ENCODE measurements at regions not wholly inside any gene's neighbourhood (a gene's known extent, or its start where the extent isn't known, plus 50 kb on each side); places are given as distances from the start of the nearest gene placed in this dataset.
"Not testable (repeated sequence)": the region's sequence is repeated elsewhere in the genome, so short reads cannot be mapped to it uniquely, and the experiment has no call there.

DNA sequence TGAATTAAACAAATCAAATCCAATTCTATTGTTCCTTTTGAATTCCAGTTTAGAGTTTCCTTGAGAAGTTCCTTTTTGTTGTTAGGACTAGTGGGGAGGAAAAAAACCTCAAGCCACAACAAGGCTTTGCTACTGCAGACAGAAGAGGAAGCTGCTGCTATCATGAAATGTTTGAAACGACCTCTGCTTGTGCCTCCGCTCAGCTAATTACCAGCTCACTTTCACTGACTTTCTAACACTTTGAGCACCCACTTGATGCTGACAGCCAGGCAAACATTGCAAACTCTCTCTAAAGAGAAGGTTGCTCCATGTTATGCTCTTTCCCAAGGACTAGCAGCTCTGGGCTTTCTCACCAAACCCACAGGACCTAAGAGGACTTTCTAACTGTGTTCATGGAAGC lies 203.9 kb upstream of the PROX1 start:
- H3K9me3 Mint-ChIP-seq: peaks cover 3 to 5% of the 10 kb centered on the region in 2 donors
- H3K4me3 Mint-ChIP-seq: no peak overlapping the region
- H3K36me3 Mint-ChIP-seq: no peaks in the 10 kb centered on the region
- no peak for DNase-seq
- no peaks in the 10 kb centered on the region for H3K27me3 Mint-ChIP-seq
- H3K4me1 Mint-ChIP-seq: no peaks in the 10 kb centered on the region
- no peak for ATAC-seq (replicated peaks)
- H3K27ac Mint-ChIP-seq: no peak overlapping the region

DNA sequence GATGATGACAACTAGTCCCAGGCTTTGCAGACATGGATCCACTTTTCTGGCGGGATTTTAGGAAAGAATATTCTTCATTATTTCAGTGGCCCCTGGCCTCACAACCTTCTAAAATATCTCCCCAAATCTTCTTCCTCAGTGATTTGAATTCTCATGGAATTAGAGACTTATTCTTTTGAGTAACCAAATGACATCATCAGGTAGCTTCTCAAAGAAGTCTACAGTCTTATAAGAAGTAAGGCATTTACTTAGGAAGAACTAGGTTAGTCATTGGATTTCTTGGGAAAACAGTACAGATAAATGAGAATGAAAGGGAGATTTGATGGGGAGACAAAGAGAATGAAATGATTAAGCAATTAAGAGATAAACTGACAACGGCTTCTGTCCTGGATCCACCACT lies 201.1 kb upstream of the PROX1 start:
- Mint-ChIP-seq H3K27me3 (no peaks in the 10 kb centered on the region), H3K4me1 (no peaks in the 10 kb centered on the region), H3K9me3 (peaks cover 3 to 8% of the 10 kb centered on the region in 2 donors), H3K36me3 (no peaks in the 10 kb centered on the region), H3K27ac (no peak overlapping the region), H3K4me3 (no peak overlapping the region)
- no peak for ATAC-seq (replicated peaks)
- no peak for DNase-seq

DNA sequence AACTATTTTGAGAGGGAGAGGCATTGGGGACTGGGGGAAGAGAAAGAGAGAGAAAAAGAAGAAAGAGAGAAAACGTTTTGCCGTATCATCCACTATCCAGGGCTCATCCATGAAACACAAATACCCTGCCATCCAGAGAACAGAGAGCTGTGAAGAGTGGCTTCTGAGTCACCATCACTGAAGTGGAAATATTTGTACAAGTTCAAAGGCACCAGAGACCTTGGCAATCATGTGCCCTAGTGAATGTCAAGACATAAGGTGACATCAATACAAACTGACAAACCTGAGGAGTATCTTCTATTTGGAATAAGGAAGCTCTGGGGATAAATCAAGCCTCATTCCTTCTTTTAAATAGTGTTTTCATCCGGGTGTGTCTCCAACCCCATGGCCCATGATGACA lies 197.2 kb upstream of the PROX1 start:
- H3K27ac Mint-ChIP-seq: no peak overlapping the region
- ATAC-seq (replicated peaks): no peak
- no peaks in the 10 kb centered on the region for H3K4me1 Mint-ChIP-seq
- H3K9me3 Mint-ChIP-seq: peaks cover 0 to 8% of the 10 kb centered on the region in 2 donors
- DNase-seq: no peak
- no peaks in the 10 kb centered on the region for H3K36me3 Mint-ChIP-seq
- no peak overlapping the region for H3K4me3 Mint-ChIP-seq
- H3K27me3 Mint-ChIP-seq: no peaks in the 10 kb centered on the region

DNA sequence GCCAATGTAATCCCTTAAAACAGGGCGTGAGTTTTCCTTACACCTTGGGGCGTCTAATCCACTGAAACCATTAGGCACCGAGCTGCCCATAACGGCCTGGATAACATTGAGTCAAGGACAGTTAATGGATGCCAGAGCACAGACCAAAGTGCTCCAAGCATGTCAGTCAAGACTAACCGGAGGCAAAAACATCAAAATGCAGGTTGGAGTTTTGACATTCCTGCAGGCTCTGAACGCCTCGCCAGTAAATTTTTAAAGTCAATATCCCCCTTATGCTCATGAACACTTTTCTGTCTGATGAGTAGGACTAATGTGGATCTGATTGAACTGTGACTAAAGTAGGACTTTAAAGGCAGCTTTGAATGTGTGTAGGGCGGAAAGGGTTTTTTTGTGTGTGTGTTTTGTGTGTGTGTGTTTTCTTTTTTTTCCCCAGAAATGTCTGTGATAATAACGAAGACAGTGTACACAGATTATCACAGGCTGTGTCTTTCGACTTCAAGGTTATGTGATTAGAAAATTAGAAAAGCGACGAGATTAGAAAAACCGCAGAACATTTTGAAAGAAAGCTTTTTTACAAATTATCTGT lies 194.2 kb upstream of the PROX1 start:
- Mint-ChIP-seq H3K4me1 (no peaks in the 10 kb centered on the region), H3K27ac (no peak overlapping the region), H3K9me3 (peaks cover 0 to 3% of the 10 kb centered on the region in 2 donors), H3K4me3 (no peak overlapping the region), H3K27me3 (no peaks in the 10 kb centered on the region), H3K36me3 (no peaks in the 10 kb centered on the region)
- ATAC-seq (replicated peaks) (no peak), DNase-seq (no peak)

DNA sequence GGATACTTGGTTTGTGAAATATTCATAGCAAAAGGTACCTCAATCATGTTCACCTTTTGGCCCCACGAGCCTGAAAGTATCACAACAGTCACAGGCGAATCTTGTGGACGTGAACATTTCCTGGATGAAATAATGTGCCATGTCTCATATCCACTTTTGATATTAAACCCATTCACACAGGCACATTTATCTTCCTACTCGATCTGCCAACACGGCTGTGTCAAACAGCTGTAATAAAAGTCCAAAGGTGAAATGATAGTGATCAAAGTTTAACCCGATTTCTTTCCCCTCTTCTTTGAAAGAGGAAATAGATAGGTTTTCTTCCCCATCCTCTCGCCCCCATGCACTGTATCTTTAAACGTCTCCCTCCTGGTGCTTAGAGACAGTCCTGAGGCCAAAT lies 191.2 kb upstream of the PROX1 start:
- Mint-ChIP-seq H3K4me3 (no peak overlapping the region), H3K4me1 (no peaks in the 10 kb centered on the region), H3K9me3 (peaks cover 4 to 5% of the 10 kb centered on the region in 2 donors), H3K27ac (no peak overlapping the region), H3K27me3 (no peaks in the 10 kb centered on the region), H3K36me3 (no peaks in the 10 kb centered on the region)
- ATAC-seq (replicated peaks) (no peak), DNase-seq (no peak)

DNA sequence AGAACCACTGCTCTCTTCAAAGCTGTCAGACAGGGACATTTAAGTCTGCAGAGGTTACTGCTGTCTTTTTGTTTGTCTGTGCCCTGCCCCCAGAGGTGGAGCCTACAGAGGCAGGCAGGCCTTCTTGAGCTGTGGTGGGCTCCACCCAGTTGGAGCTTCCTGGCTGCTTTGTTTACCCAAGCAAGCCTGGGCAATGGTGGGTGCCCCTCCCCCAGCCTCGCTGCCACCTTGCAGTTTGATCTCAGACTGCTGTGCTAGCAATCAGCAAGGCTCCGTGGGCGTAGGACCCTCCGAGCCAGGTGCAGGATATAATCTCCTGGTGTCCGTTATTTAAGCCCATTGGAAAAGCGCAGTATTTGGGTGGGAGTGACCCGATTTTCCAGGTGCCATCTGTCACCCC lies 179.5 kb upstream of the PROX1 start:
- H3K4me1 Mint-ChIP-seq; DNase-seq; H3K27me3 Mint-ChIP-seq; H3K36me3 Mint-ChIP-seq; H3K4me3 Mint-ChIP-seq; H3K27ac Mint-ChIP-seq; ATAC-seq (replicated peaks): not testable (repeated sequence)
- peaks cover 5 to 10% of the 10 kb centered on the region in 2 donors for H3K9me3 Mint-ChIP-seq

DNA sequence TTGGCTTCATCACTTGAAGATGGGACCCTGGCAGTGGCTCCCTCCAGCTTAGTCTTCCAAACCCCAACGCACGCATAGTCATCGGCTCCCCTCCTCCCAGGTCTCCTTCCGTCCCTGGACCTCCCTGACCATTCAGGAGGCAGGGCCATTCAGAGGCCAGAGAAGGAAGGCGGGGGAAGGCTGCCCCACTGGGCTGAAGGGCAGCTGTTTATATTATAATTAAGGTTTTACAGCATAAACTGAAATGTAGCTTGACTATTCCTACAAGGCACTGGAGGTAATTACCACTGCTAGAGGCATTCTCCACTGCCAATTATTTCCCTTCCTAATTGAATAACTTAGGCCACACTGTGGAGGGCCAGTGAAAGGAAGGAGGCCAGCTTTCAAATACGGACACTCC lies 170.6 kb upstream of the PROX1 start:
- Mint-ChIP-seq H3K27ac (no peak overlapping the region), H3K9me3 (peaks cover 0 to 2% of the 10 kb centered on the region in 2 donors), H3K4me1 (no peaks in the 10 kb centered on the region), H3K36me3 (no peaks in the 10 kb centered on the region), H3K4me3 (no peak overlapping the region), H3K27me3 (no peaks in the 10 kb centered on the region)
- ATAC-seq (replicated peaks): no peak
- DNase-seq: no peak

DNA sequence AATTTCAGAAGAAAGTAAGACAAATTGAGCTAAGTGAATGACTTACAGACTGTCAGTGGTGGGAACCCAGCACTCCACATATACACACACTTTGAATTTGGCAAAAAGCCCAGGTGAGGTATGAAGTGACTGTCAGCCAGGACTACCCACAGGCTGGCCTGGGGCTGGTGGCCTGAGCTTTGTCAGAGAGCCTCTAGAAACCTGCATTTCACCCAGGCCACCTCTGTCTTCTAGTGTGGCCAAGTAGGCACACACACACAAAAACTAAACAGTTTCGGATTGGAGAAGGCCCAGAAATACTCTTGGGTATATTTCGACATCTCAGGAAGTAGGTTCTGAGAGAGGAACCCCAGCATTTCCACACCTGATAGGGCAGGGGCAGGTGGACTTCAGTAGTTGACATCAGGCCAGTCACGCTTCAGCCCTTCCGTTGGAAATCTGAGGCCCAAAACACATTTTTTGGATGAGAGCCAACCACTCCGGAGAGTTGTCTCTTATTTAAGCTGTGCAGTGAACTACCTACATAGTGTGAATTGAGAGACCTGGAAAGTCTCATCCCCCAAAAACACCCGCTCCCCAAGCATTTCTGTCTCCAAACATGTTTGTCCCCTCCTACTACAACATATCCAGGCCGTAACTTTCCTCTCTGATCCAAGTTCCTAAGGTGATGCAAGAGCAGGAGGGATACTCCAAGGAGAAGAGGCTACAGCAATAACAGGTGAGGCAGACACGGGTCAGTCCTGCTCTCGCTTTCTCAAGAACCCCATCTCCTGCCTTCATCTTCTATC lies 167.2 kb upstream of the PROX1 start:
- no peak for ATAC-seq (replicated peaks)
- H3K4me1 Mint-ChIP-seq: no peaks in the 10 kb centered on the region
- peaks cover 0 to 2% of the 10 kb centered on the region in 2 donors for H3K9me3 Mint-ChIP-seq
- H3K27ac Mint-ChIP-seq: no peak overlapping the region
- H3K36me3 Mint-ChIP-seq: no peaks in the 10 kb centered on the region
- DNase-seq: no peak
- no peaks in the 10 kb centered on the region for H3K27me3 Mint-ChIP-seq
- no peak overlapping the region for H3K4me3 Mint-ChIP-seq

DNA sequence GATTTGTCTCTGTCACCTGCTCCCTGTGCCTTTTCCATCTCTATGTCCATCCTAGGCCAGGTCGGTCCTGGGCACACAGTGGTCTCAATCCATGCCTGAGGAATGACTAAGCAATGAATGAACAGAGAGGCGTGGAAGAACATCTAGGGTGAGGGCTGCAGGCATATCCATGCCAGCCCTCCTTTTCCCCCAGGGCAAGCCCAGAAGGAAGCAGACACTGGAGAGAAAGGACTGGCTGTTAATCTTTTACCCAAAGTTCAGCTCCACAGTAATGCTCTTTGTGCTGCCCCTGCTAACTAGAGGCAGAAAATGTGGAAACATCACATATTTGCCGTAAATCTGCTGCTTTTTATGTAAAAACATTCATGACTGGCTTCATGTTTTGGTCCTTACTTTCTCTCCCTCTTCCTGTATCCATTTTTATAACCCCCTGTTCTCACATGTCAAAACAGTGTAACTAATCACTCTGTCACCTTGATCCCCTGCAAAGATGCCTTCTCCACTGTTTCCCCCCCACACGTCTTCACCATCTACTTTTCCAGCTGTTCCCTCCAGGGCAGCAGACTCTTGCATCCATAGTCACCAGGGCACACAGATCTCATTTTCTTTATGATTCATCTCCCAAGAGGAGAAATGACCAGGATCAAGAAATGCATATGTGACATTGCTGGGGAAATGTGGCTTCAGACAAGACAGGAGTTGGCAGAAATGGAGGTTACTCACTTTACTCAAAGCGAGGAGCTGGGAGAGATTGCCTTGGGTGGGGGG lies 166.4 kb upstream of the PROX1 start:
- DNase-seq (no peak), ATAC-seq (replicated peaks) (no peak)
- Mint-ChIP-seq H3K4me1 (no peaks in the 10 kb centered on the region), H3K36me3 (no peaks in the 10 kb centered on the region), H3K9me3 (peaks cover 0 to 2% of the 10 kb centered on the region in 2 donors), H3K27ac (no peak overlapping the region), H3K27me3 (no peaks in the 10 kb centered on the region), H3K4me3 (no peak overlapping the region)

DNA sequence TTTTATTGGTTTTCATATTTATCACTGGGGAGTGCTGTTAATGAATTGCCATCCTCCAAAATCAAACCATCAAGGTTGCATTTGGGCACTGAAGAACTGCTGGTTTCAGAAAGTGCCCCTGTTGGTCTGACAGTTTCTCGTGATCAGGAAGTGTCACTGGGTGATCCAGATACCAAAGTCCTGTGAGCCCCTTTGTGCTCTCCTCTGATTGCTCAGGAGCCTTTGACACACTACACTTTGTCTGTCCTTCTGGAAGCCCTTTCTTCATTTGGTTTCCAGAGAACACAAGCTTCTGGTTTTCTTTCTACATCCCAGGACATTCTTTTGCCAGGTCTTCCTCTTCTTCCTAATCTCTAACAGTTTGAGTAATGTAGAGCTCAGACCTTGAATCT lies 165.8 kb upstream of the PROX1 start:
- H3K27me3 Mint-ChIP-seq: no peaks in the 10 kb centered on the region
- H3K36me3 Mint-ChIP-seq: no peaks in the 10 kb centered on the region
- DNase-seq (no peak), ATAC-seq (replicated peaks) (no peak)
- no peaks in the 10 kb centered on the region for H3K9me3 Mint-ChIP-seq
- H3K27ac Mint-ChIP-seq: no peak overlapping the region
- H3K4me3 Mint-ChIP-seq: no peak overlapping the region
- H3K4me1 Mint-ChIP-seq: no peaks in the 10 kb centered on the region

DNA sequence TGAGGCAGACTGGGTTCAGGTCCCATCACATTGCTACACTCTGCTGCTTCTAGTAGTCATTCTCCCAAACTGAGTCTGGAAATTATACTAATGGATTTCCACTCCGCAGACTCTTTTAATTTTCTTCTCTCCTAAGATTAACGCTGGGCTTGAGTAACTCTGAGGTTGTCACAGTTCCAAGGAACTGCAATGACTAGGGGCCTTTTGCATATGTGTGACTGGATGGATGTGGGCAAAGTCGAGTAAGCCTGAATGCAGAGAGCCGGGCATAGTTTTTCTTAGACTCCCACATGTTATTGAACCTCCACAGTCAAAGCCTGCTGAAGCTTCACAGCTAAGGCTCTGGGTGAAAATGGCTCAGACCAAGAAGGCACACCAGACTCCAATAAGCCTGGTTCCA lies 160.9 kb upstream of the PROX1 start:
- H3K27me3 Mint-ChIP-seq: no peaks in the 10 kb centered on the region
- no peak overlapping the region for H3K4me3 Mint-ChIP-seq
- DNase-seq (no peak), ATAC-seq (replicated peaks) (no peak)
- H3K4me1 Mint-ChIP-seq: no peaks in the 10 kb centered on the region
- H3K27ac Mint-ChIP-seq: no peak overlapping the region
- H3K36me3 Mint-ChIP-seq: no peaks in the 10 kb centered on the region
- peaks cover 3 to 4% of the 10 kb centered on the region in 2 donors for H3K9me3 Mint-ChIP-seq

DNA sequence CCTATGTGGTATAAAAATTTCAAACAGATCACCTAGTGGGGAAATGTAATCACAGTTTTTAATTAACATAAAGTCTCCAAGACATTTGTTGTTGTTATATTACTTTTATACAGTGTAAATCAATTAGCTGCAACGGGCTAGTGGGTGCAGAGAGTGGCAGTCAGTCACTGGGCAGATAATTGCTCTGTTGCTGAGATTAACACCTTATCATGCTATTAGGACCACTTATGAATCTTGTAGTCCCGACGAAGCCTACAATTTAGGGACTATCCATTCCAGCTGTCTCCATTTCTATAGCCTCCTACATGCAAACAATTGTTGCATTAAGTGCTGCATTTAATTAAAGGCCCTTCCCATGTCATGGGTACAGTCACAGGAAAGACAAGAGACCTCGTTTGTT lies 158.9 kb upstream of the PROX1 start:
- H3K9me3 Mint-ChIP-seq: peaks cover 5 to 11% of the 10 kb centered on the region in 2 donors
- DNase-seq (no peak), ATAC-seq (replicated peaks) (no peak)
- H3K36me3 Mint-ChIP-seq: no peaks in the 10 kb centered on the region
- H3K4me1 Mint-ChIP-seq: no peaks in the 10 kb centered on the region
- no peak overlapping the region for H3K4me3 Mint-ChIP-seq
- H3K27ac Mint-ChIP-seq: no peak overlapping the region
- H3K27me3 Mint-ChIP-seq: no peaks in the 10 kb centered on the region

DNA sequence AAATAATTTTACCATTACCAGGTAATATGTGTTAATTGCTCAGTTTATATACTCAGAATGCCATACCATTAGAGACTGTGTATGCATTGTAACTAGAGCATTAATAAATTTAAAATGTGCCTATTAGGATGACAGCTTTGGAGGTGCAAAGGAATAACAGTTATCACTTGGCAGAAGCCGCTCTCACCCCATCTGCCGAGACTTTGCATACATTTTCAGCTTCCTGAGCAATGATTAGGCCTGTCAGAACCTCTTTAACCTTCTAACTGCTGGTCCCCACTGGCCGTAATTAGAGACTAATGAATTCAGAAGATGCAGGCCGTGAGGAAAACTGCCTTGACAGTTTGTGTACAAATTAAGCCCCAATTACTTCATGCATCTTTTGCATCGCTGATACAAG lies 158.0 kb upstream of the PROX1 start:
- Mint-ChIP-seq H3K9me3 (peaks cover 5 to 11% of the 10 kb centered on the region in 2 donors), H3K27ac (no peak overlapping the region), H3K4me1 (no peaks in the 10 kb centered on the region), H3K4me3 (no peak overlapping the region), H3K27me3 (no peaks in the 10 kb centered on the region), H3K36me3 (no peaks in the 10 kb centered on the region)
- DNase-seq (no peak), ATAC-seq (replicated peaks) (no peak)

DNA sequence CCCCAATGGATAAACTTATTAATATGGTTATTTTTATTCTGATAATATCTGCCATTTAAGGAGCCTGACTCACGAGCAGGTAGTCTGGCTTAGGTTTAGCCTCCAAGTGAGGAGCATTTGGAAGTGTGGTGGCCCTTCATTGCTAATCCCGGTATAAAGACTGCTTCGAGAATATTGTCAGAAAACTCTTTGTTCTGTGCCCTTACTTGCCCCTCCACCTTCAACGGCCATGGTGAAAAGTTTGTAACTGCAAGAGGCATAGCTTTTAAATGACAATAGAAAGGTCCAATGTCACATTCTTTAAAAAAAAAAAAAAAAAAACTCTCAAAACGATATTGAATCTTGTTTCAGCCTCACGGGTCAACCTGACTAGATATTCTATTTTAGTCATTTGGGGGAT lies 157.4 kb upstream of the PROX1 start:
- Mint-ChIP-seq H3K27me3 (no peaks in the 10 kb centered on the region), H3K27ac (no peak overlapping the region), H3K9me3 (peaks cover 5 to 14% of the 10 kb centered on the region in 2 donors), H3K4me1 (no peaks in the 10 kb centered on the region), H3K36me3 (no peaks in the 10 kb centered on the region), H3K4me3 (no peak overlapping the region)
- DNase-seq (no peak), ATAC-seq (replicated peaks) (no peak)

DNA sequence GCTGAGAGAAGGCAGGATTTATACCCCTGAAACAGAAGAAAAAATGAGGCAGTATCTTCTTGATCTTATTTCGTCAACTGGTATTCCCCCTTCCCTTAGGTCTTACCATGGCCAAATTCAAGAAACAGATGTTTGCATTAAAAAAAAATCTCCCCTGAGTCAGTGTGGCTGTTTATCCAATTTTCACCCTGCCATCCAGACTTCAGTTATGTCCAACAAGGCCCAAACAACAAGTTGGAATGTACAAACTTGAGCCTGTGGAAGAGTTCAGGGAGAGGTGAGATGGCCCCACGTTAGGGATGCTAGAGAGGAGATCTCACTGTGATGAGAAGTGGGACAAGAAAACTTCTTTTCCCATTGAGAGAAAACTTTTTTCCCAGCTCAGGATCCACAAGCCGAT lies 147.2 kb upstream of the PROX1 start:
- Mint-ChIP-seq H3K27me3 (peaks cover 0 to 5% of the 10 kb centered on the region in 2 donors), H3K9me3 (peaks cover 0 to 3% of the 10 kb centered on the region in 2 donors), H3K36me3 (no peaks in the 10 kb centered on the region), H3K4me1 (no peaks in the 10 kb centered on the region), H3K27ac (no peak overlapping the region), H3K4me3 (no peak overlapping the region)
- ATAC-seq (replicated peaks) (no peak), DNase-seq (no peak)
